Kidney epithelial cell (primary cell): ENCODE measurements at regions not wholly inside any gene's neighbourhood (a gene's known extent, or its start where the extent isn't known, plus 50 kb on each side); places are given as distances from the start of the nearest gene placed in this dataset.

ENCODE experiments used
- DNase-seq: peaks from one replicate; pipeline ENCODE4 v3.0.0-alpha.2; 2010; ENCODE audit warnings: low read depth
- H3K27me3 ChIP-seq: 2 replicates; pipeline ENCODE4 v1.6.0; 2011; ENCODE audit warnings: low read length; ENCODE audit not compliant: control insufficient read depth, insufficient read depth
- H3K36me3 ChIP-seq: 2 replicates; pipeline ENCODE4 v1.5.1; 2011; ENCODE audit warnings: low read length; ENCODE audit not compliant: control insufficient read depth, insufficient read depth
- H3K4me3 ChIP-seq: 2 replicates; pipeline ENCODE4 v1.5.1; 2011; ENCODE audit warnings: low read depth, mild to moderate bottlenecking, control low read depth, low read length
- CTCF ChIP-seq: IDR thresholded peaks from 2 replicates; pipeline ENCODE4 v1.5.1; 2011; ENCODE audit warnings: mild to moderate bottlenecking, moderate library complexity, low read length, control low read depth, inconsistent platforms; ENCODE audit not compliant: insufficient read depth, poor library complexity, severe bottlenecking

DNA sequence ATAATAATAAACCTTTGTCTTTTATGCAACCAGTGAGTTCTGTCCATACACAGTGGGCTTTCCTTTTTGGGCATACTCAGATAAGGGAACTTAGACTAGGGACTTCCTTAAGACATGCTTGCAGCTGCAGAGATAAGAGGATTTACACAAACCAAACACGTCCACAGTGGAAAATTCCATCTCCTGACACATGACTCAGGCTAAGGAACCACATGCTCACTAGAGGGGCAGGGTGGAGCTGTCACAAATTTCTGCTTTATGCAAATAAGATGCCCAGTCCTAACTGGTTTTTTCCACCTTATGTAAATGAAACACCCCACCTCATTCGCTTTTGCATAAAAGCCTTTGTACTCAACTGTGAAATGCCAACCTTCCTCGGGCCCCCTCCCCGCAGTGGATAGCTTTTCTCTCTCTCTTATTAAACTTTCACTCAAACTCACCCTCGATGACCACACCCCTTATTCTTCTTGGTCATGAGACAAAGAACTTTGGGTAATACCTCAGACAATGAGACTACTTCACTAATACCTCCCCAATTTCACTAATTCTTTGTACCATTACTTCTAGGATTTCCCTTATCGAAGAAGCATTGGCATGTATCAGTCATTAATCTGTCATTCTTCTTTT, 170.3 kb upstream of the FTMT start:
- no peak overlapping the region for H3K4me3 ChIP-seq

DNA sequence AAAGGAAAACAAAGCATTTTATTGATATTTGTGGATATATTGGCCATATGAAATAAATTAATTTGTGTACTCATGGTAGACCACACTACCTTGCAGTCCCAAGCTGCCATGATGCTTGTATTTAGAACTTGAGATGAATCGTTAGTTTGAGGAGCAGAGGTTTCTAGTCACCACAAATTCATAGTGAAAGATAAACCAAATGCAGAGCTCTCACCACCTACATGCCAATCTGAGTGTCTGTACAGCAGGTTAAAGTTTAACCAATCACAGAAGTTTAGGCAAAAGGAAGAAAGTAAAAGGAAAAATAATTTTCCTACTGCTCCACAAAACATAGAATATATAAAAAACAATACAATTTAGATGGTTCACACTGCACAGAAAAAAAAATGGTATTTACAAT, 163.6 kb upstream of the FTMT start:
- Histone ChIP-seq H3K27me3 (no peaks in the 10 kb centered on the region), H3K36me3 (no peaks in the 10 kb centered on the region), H3K4me3 (no peak overlapping the region)
- no peak for TF ChIP-seq CTCF
- DNase-seq: no peak

More for the DNA sequence above, 170.3 kb upstream of the FTMT start:
- no peak for DNase-seq
- Histone ChIP-seq H3K27me3 (no peaks in the 10 kb centered on the region), H3K36me3 (no peaks in the 10 kb centered on the region)
- TF ChIP-seq CTCF: no peak

DNA sequence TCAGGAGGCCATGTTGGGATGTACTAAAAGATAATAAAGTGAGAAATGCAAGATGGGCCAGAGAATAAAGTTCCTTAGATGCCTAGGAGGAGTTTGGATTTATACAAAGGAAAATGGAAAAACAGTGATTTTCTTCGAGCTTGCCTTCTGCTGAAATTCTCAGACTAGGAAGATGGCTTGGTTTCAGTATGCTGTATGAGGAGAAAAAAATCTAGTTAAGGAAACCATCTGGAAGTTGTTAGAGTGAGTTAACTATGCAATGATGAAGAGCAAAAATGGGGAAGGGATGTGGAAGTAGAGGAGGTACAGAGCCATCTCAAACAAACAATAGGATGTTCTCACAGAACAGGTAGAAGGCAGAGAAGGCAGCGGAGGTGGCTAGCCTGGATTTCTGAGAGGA, 162.9 kb upstream of the FTMT start:
- Histone ChIP-seq H3K36me3 (no peaks in the 10 kb centered on the region), H3K27me3 (no peaks in the 10 kb centered on the region), H3K4me3 (no peak overlapping the region)
- no peak for DNase-seq
- TF ChIP-seq CTCF: no peak

- no peak for TF ChIP-seq CTCF
- no peaks in the 10 kb centered on the region for H3K36me3 ChIP-seq
- no peak overlapping the region for H3K4me3 ChIP-seq
- DNase-seq: no peak
- H3K27me3 ChIP-seq: no peaks in the 10 kb centered on the region
Observed at GRCh38 chr5:121691478-121691877, 160.2 kb upstream of the FTMT start.

GRCh38 chr5:121692158-121692557, 159.5 kb upstream of the FTMT start:
- Histone ChIP-seq H3K27me3 (no peaks in the 10 kb centered on the region), H3K36me3 (no peaks in the 10 kb centered on the region), H3K4me3 (no peak overlapping the region)
- no peak for DNase-seq
- no peak for TF ChIP-seq CTCF

GRCh38 chr5:121693864-121694263, 157.8 kb upstream of the FTMT start:
- no peaks in the 10 kb centered on the region for H3K36me3 ChIP-seq
- no peak for TF ChIP-seq CTCF
- no peak for DNase-seq
- no peak overlapping the region for H3K4me3 ChIP-seq
- H3K27me3 ChIP-seq: no peaks in the 10 kb centered on the region
